ENCODE measurements at regions not wholly inside any gene's neighbourhood (a gene's known extent, or its start where the extent isn't known, plus 50 kb on each side); places are given as distances from the start of the nearest gene placed in this dataset.

- H3K27ac Mint-ChIP-seq, result no peak overlapping the region
- H4K5ac ChIP-seq (ENCODE audit: insufficient read length, low read depth, low read length), result no peak overlapping the region
- H2AFZ ChIP-seq (ENCODE audit: low read length), result no peak overlapping the region
- no peak overlapping the region for H4K8ac ChIP-seq (replicated peaks; ENCODE audit: insufficient read length, low read depth, low read length)
- no peak overlapping the region for H2BK5ac ChIP-seq (ENCODE audit: insufficient read length, low read length)
- H3K4ac ChIP-seq (ENCODE audit: low read depth, low read length), result no peak overlapping the region
- no peaks in the 10 kb centered on the region for H3K9me3 Mint-ChIP-seq
- H3K23me2 ChIP-seq (ENCODE audit: insufficient read length, low read depth, low read length, poor library complexity, severe bottlenecking), result no peaks in the 10 kb centered on the region
- H3K14ac ChIP-seq (ENCODE audit: insufficient read depth, low read length), result no peak overlapping the region
- H2BK20ac ChIP-seq (ENCODE audit: low read depth, low read length, poor library complexity, severe bottlenecking), result no peak overlapping the region
- H3K4me2 ChIP-seq (ENCODE audit: insufficient read depth, insufficient read length, low read length), result no peak overlapping the region
- no peak overlapping the region for H4K91ac ChIP-seq (ENCODE audit: insufficient read length, low read depth, low read length)
- WGBS (ENCODE audit: extremely low coverage, insufficient read length, low lambda C conversion rate), result no CpG with 5 or more reads among the region's 2 CpGs
- H3K4me1 Mint-ChIP-seq, result peaks cover 4% of the 10 kb centered on the region in 2 experiments
- no peak for TF ChIP-seq CTCF (conservative IDR thresholded peaks at IDR 0.05)
- H3K79me1 ChIP-seq (ENCODE audit: insufficient read depth, low read depth, low read length, poor library complexity, severe bottlenecking), result no peaks in the 10 kb centered on the region
- no peak overlapping the region for H3K9ac ChIP-seq (ENCODE audit: extremely low read depth, insufficient read length, low read length)
- no peak overlapping the region for H3K4me3 Mint-ChIP-seq
- H3K36me3 Mint-ChIP-seq (ENCODE audit: insufficient read depth in 1 of 3, low read depth in 3 of 3), result no peaks in the 10 kb centered on the region
- H3T11ph ChIP-seq (ENCODE audit: low read length), result no peak overlapping the region
- no peak overlapping the region for H2BK15ac ChIP-seq (ENCODE audit: low read depth, low read length)
- no peak overlapping the region for H2AK5ac ChIP-seq (ENCODE audit: insufficient read length, low read length)
- no peaks in the 10 kb centered on the region for H3K9me3 ChIP-seq (ENCODE audit: control insufficient read depth, low read depth, low read length)
- H3K56ac ChIP-seq (ENCODE audit: insufficient read length, low read depth, low read length), result no peak overlapping the region
- no peaks in the 10 kb centered on the region for H4K20me1 ChIP-seq (ENCODE audit: control insufficient read depth, insufficient read depth, insufficient read length)
- H2BK120ac ChIP-seq (ENCODE audit: low read depth, low read length, poor library complexity, severe bottlenecking), result no peak overlapping the region
- H3K79me2 ChIP-seq (ENCODE audit: insufficient read depth, low read length), result no peaks in the 10 kb centered on the region
- H2BK12ac ChIP-seq (ENCODE audit: insufficient read length, low read depth, low read length), result no peak overlapping the region
- no peak overlapping the region for H3K27ac ChIP-seq (ENCODE audit: insufficient read length, low read depth, low read length)
- no peaks in the 10 kb centered on the region for H3K4me1 ChIP-seq (ENCODE audit: insufficient read depth, low read length)
- no peak overlapping the region for H3K23ac ChIP-seq (ENCODE audit: insufficient read length, low read depth, low read length)
- H3K18ac ChIP-seq (ENCODE audit: insufficient read length, low read depth, low read length), result no peak overlapping the region
- H3K27me3 Mint-ChIP-seq (ENCODE audit: low read depth), result no peaks in the 10 kb centered on the region
- H3K27me3 ChIP-seq (ENCODE audit: insufficient read depth, low read length), result no peaks in the 10 kb centered on the region
- DNase-seq, result no peak
Measured at GRCh38 chr20:12847872-12848271, 160.9 kb upstream of the SPTLC3 start.
